HuH-7.5 (cell line): ENCODE measurements at regions not wholly inside any gene's neighbourhood (a gene's known extent, or its start where the extent isn't known, plus 50 kb on each side); places are given as distances from the start of the nearest gene placed in this dataset.

ENCODE experiments used
- DNase-seq: peaks from one replicate; pipeline ENCODE4 v3.0.0; 2011; ENCODE audit warnings: low spot score

DNA sequence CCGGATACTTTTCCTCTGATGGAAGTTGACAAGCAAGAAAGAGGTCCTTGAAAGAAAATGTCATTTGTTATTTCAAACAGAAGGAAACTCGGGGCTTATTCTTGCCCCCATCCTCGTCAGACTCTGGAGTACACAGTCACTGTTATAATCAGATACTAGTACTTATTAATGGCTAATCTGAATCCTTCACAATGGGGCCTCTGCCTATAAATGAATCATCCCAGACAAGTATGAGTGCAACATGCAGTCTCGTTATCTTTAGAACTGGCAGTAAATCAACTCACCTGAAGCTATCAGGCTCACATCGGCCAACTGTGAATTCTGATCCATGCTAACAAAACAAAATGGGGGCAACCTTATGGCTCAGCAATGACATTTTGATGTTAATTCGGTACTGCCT, 216.7 kb downstream of the GRIN2B start:
- no peak for DNase-seq

DNA sequence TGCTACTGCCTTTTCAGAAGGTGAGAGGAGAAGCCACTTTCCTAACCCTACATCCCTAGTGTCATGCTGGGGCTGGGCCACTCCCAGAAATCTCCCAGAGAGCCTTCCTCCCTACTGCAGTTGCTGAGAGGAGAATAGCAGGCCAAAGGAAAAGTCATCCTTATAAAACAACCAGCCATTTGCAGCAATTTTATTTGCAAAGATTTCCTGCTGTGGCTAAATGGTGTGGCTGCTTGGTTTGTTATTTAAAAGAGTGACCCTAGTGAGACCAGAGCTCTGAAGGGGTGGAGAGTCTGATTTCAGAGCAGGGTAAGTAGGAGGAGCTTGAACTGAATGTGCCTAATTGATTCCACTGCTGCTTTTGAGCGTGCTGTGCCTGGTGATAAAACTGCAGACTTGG, 232.0 kb downstream of the GRIN2B start:
- DNase-seq = no peak

DNA sequence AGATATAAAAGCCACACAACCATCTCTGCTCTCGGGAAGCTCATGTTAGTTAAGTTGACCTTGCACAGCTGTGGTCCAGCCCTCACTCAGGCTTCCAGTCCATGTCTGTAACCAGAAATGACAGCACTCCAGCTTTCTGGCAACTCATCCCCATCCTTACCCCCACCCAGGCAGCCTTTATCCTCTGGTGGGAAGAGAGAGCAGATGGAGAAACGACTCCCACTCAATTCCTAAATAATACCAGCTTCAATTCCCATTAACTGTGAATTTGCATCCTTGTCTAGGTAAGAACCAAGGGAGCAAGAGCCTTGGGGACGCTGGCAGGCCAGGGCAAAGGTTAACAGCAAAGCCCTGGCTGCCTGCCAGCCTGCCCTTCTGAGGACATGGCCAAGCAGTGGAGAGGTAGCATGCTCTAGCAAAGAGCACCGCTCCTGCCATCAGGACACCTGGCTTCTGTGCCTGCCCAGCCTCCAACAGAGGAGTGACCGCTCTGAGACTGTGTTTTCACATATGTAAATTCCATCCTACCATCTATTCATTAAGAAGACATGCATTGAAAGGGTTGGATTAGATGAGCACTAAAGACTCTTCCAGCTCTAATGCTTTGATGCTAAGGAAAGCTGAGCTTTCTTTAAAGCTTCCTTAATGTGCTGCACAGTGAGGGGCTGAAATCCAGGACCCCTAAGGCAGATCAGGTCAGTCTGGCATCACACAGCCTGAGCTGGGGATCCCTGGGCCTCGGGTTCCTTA, 236.1 kb downstream of the GRIN2B start:
- no peak for DNase-seq

- no peak for DNase-seq
Measured at GRCh38 chr12:13744561-13744960, 236.8 kb downstream of the GRIN2B start.

GRCh38 chr12:13740149-13740545, 241.3 kb downstream of the GRIN2B start:
- no peak for DNase-seq

DNA sequence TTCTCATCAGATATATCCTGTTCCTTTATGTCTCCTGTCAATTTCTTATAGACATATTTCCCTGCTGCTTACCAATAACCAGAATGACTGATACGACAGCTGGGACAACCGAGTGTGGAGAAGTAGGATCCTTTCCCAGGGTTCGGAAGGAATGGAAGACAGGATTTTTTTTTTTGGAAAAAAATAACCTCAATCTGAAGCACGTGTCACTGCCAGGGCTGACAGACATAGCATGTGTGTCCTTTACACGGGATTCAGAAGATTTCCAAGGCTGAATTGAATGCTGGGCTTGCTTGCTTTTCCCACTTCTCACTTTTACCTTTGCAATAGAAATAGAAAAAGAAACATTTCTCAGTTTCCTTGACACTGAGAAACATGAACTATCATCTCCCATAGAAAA, 245.7 kb downstream of the GRIN2B start:
- DNase-seq = no peak

GRCh38 chr12:13734584-13735152, 246.7 kb downstream of the GRIN2B start:
- no peak for DNase-seq

DNA sequence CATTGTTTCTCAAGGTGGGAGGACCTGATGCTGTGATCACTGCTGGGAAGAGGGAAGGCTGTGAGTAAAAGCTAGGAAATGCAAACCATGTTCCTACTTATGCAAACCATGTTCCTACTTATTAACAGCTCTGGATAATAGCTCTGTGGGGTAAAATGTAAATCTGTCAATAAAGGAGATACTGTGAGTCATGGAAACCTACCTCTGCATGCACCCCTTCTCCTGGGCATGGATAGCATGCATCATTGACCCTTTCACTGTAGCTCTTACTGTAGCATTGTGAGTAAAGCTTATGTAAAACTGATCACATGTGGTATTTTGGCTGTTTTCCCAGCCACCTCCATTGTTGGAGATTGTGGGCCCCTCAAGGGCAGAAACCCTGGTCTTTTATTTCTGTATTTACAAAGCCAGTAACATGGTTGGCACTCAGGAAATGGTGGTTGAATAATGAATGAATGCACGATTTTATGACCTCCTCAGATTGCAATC, 253.7 kb downstream of the GRIN2B start:
- DNase-seq = no peak

- DNase-seq = no peak
Measured at GRCh38 chr12:13725049-13725448, 256.4 kb downstream of the GRIN2B start.

- no peak for DNase-seq
Measured at GRCh38 chr12:13724136-13724535, 257.3 kb downstream of the GRIN2B start.

DNA sequence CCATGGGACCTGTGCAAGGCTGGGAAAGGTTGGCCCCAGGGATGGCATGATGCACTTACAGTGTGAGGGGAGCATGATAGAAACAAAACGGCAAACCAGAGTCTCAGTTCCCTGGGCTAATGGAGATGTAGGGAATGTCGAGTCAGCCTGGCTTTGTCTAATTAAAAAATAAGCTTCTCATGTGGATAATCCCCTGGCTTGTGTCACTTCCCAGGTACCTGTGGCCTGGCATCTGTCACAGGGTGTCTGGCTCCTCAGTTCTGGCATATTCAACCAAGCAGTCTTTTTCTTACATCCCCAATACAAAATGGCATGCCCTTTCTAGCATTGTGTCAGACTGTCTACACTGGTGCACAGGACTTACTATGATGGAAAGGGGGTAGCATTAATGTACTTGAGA, 261.4 kb downstream of the GRIN2B start:
- DNase-seq = no peak

- no peak for DNase-seq
Measured at GRCh38 chr12:13718271-13718670, 263.1 kb downstream of the GRIN2B start.

- DNase-seq = no peak
Measured at GRCh38 chr12:13716119-13716518, 265.3 kb downstream of the GRIN2B start.

GRCh38 chr12:13713556-13714410, 267.6 kb downstream of the GRIN2B start:
- DNase-seq = no peak

DNA sequence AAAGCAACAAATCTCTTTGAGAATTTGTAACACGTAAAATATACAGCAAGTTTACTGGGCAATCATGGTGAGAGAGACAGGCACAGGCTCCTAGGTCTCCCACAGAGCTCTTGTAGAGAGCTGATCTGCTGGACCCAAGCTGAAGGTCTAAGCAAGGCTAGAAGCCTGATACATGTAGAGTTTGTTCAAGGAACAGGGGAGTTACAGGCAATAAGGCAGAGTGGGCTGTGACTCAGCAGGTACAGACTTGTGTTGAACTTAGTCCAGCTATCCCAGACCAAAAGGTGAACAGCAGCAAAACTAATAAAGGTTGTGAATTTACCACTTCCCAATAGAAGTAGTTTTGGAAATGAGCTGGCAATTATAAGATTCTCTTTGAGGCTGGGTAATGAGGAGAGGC, 273.6 kb downstream of the GRIN2B start:
- no peak for DNase-seq

DNA sequence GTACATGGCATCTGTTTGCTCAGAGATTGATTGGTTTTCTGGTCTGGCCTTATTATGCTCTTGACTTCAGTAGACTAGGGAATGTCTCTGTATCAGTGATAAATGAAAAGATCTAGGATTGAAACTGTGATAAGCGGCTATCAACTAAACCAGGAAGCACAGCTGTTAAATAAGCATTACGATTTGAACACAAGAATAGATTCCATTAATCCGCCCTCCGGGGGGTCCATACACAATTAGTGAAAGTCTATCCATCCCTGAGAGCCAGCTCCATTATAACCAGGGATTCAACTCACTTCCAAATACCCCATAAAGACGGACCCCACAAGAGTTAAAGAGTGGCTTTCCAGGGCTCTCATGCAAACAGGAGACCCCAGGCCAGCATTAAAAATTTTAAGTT, 279.0 kb downstream of the GRIN2B start:
- no peak for DNase-seq

GRCh38 chr12:13701502-13701901, 279.9 kb downstream of the GRIN2B start:
- DNase-seq = no peak

- DNase-seq = no peak
Measured at GRCh38 chr12:13697973-13698372, 283.4 kb downstream of the GRIN2B start.

GRCh38 chr12:13695781-13696180, 285.6 kb downstream of the GRIN2B start:
- DNase-seq = no peak

DNA sequence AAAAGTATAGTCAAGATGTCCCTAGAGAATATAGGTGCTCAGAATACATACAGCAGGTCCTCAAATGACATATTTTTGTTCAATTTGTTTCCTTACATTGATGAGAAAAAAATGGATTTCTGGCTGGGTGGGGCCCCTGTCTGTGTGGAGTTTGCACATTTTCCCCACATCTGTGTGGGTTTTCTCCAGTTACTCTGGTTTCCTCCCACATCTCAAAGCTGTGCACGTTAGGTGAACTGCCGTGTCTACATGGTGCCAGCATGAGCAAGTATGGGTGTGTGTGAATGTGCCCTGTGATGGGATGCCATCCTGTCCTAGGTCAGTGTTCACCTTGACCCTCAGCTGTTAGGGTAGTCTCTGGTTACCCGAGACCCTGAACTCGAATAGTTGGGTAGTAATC, 289.1 kb downstream of the GRIN2B start:
- no peak for DNase-seq

GRCh38 chr12:13691598-13691997, 289.8 kb downstream of the GRIN2B start:
- no peak for DNase-seq

- DNase-seq = no peak
Measured at GRCh38 chr12:13687633-13688032, 293.8 kb downstream of the GRIN2B start.

DNA sequence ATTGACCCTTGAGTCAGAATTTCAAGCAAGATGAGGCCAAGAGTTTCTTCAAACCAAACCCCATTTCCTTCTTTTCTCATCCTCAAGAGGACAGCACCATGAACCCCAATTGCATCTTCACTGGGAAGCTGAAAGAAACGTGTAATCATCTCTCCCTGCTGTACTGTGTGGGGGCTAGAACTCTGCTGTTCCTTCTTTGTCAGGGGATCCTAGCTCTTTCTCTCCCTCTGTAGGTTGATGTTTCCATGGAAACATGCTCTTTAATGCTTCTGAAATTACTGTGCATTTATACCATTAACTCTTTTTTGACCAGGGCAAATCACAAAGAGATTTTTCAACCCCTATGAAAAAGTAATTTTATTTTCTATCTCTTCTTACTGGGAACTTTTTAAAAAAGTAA, 295.1 kb downstream of the GRIN2B start:
- DNase-seq = no peak
